ENCODE measurements at regions not wholly inside any gene's neighbourhood (a gene's known extent, or its start where the extent isn't known, plus 50 kb on each side); places are given as distances from the start of the nearest gene placed in this dataset.
A peak's percentile ranks its signal among the peaks of the same experiment; 100 is the strongest.

GRCh38 chr1:187873126-187873525 is 1044.4 kb downstream of the PLA2G4A start:
- Histone ChIP-seq H2AFZ (ENCODE audit: low read depth, low read length) (no peak overlapping the region), H3K9me3 (ENCODE audit: low read length) (no peaks in the 10 kb centered on the region), H3K36me3 (ENCODE audit: insufficient read depth, low read length) (no peaks in the 10 kb centered on the region), H3K4me1 (ENCODE audit: insufficient read depth, low read length) (peaks cover 2% of the 10 kb centered on the region), H3K4me3 (ENCODE audit: low read length) (no peak overlapping the region), H3K27me3 (ENCODE audit: insufficient read depth, low read length) (no peaks in the 10 kb centered on the region)

GRCh38 chr1:187876775-187877174 is 1048.0 kb downstream of the PLA2G4A start:
- Histone ChIP-seq H2AFZ (ENCODE audit: low read depth, low read length) (no peak overlapping the region), H3K36me3 (ENCODE audit: insufficient read depth, low read length) (no peaks in the 10 kb centered on the region), H3K4me1 (ENCODE audit: insufficient read depth, low read length) (peaks cover 15% of the 10 kb centered on the region), H3K9me3 (ENCODE audit: low read length) (no peaks in the 10 kb centered on the region), H3K4me3 (ENCODE audit: low read length) (no peak overlapping the region), H3K27me3 (ENCODE audit: insufficient read depth, low read length) (no peaks in the 10 kb centered on the region)

GRCh38 chr1:187877220-187877619 is 1048.5 kb downstream of the PLA2G4A start:
- H3K4me3 ChIP-seq (ENCODE audit: low read length): no peak overlapping the region
- H3K36me3 ChIP-seq (ENCODE audit: insufficient read depth, low read length): no peaks in the 10 kb centered on the region
- H2AFZ ChIP-seq (ENCODE audit: low read depth, low read length): no peak overlapping the region
- peaks cover 15% of the 10 kb centered on the region for H3K4me1 ChIP-seq (ENCODE audit: insufficient read depth, low read length)
- H3K9me3 ChIP-seq (ENCODE audit: low read length): no peaks in the 10 kb centered on the region
- no peaks in the 10 kb centered on the region for H3K27me3 ChIP-seq (ENCODE audit: insufficient read depth, low read length)

DNA sequence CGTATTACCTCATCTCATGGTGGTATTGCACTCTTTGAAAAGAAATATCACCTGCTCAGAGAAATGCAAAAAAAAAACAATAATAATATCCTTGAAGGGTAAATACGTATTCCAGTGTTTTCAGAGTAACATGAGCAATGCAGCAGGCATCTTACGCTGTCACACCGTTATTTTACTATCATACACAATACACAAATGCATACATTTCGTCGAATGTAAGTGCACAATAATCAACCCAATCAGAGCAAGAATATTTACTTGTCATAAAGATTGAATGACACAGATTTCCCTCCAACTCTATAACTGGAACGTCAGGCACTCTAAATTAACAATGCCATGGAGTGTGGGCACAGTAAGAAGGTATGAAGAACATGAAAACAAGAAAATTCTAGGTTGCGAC is 1050.1 kb downstream of the PLA2G4A start:
- Histone ChIP-seq H3K4me3 (ENCODE audit: low read length) (no peak overlapping the region), H3K9me3 (ENCODE audit: low read length) (no peaks in the 10 kb centered on the region), H3K27me3 (ENCODE audit: insufficient read depth, low read length) (no peaks in the 10 kb centered on the region), H3K4me1 (ENCODE audit: insufficient read depth, low read length) (peaks cover 15% of the 10 kb centered on the region), H3K36me3 (ENCODE audit: insufficient read depth, low read length) (no peaks in the 10 kb centered on the region), H2AFZ (ENCODE audit: low read depth, low read length) (no peak overlapping the region)

DNA sequence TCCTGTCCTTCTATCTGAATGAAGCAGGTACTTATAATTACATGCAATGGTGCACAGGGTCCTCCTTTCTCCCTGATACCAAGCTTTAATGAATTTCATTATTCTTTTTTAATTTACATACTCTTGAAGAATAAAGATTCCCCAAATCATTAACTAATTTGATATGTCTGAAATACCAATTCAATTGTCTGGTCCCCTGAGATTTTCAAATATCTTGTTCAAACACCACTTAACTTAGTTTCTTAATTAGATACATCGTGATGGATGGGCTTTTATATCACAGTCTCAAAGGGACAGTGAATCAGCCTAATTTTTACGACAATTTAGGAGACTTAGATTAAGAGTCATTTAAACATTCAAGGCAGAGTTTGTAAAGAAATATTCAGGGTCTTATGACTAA is 1054.6 kb downstream of the PLA2G4A start:
- Histone ChIP-seq H2AFZ (ENCODE audit: low read depth, low read length) (no peak overlapping the region), H3K4me3 (ENCODE audit: low read length) (no peak overlapping the region), H3K27me3 (ENCODE audit: insufficient read depth, low read length) (no peaks in the 10 kb centered on the region)

GRCh38 chr1:187891993-187892682 is 1063.4 kb downstream of the PLA2G4A start:
- Histone ChIP-seq H3K4me1 (ENCODE audit: insufficient read depth, low read length) (no peaks in the 10 kb centered on the region), H3K4me3 (ENCODE audit: low read length) (no peak overlapping the region), H3K9me3 (ENCODE audit: low read length) (no peaks in the 10 kb centered on the region), H3K36me3 (ENCODE audit: insufficient read depth, low read length) (no peaks in the 10 kb centered on the region), H3K27me3 (ENCODE audit: insufficient read depth, low read length) (no peaks in the 10 kb centered on the region), H2AFZ (ENCODE audit: low read depth, low read length) (peak overlapping the region; percentile 33)

More for the DNA sequence above, 1054.6 kb downstream of the PLA2G4A start:
- Histone ChIP-seq H3K36me3 (ENCODE audit: insufficient read depth, low read length) (no peaks in the 10 kb centered on the region), H3K9me3 (ENCODE audit: low read length) (no peaks in the 10 kb centered on the region), H3K4me1 (ENCODE audit: insufficient read depth, low read length) (peaks cover 14% of the 10 kb centered on the region)

- H3K4me1 ChIP-seq (ENCODE audit: insufficient read depth, low read length): no peaks in the 10 kb centered on the region
- no peak overlapping the region for H3K4me3 ChIP-seq (ENCODE audit: low read length)
- no peaks in the 10 kb centered on the region for H3K9me3 ChIP-seq (ENCODE audit: low read length)
- no peaks in the 10 kb centered on the region for H3K27me3 ChIP-seq (ENCODE audit: insufficient read depth, low read length)
- no peaks in the 10 kb centered on the region for H3K36me3 ChIP-seq (ENCODE audit: insufficient read depth, low read length)
- no peak overlapping the region for H2AFZ ChIP-seq (ENCODE audit: low read depth, low read length)
Measured at GRCh38 chr1:187892683-187893039, 1063.9 kb downstream of the PLA2G4A start.

GRCh38 chr1:187893471-187893870 is 1064.7 kb downstream of the PLA2G4A start:
- H3K4me1 ChIP-seq (ENCODE audit: insufficient read depth, low read length): no peaks in the 10 kb centered on the region
- H3K4me3 ChIP-seq (ENCODE audit: low read length): no peak overlapping the region
- no peaks in the 10 kb centered on the region for H3K9me3 ChIP-seq (ENCODE audit: low read length)
- H3K27me3 ChIP-seq (ENCODE audit: insufficient read depth, low read length): no peaks in the 10 kb centered on the region
- no peaks in the 10 kb centered on the region for H3K36me3 ChIP-seq (ENCODE audit: insufficient read depth, low read length)
- H2AFZ ChIP-seq (ENCODE audit: low read depth, low read length): no peak overlapping the region

- Histone ChIP-seq H3K9me3 (ENCODE audit: low read length) (no peaks in the 10 kb centered on the region), H3K4me3 (ENCODE audit: low read length) (no peak overlapping the region), H3K4me1 (ENCODE audit: insufficient read depth, low read length) (no peaks in the 10 kb centered on the region), H2AFZ (ENCODE audit: low read depth, low read length) (no peak overlapping the region), H3K27me3 (ENCODE audit: insufficient read depth, low read length) (no peaks in the 10 kb centered on the region), H3K36me3 (ENCODE audit: insufficient read depth, low read length) (no peaks in the 10 kb centered on the region)
Measured at GRCh38 chr1:187894349-187894748, 1065.6 kb downstream of the PLA2G4A start.

DNA sequence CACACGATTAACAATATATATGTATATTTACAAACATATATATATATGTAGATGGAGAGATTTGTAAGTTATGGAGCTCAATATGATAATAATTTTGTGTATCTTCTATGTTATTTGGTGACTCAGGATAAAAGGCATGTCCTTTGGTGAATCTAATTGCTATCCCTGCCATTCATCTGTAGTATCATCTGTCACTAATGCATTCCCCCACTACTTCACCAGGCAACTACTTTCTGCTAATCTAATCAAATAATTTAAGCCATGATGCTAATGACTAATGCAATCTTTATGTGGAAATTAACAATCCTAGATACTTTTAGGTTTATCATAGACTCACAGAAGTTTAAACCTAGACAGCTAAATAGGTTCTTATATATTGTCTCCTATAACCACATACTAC is 1074.5 kb downstream of the PLA2G4A start:
- H3K36me3 ChIP-seq (ENCODE audit: insufficient read depth, low read length): no peaks in the 10 kb centered on the region
- no peak overlapping the region for H2AFZ ChIP-seq (ENCODE audit: low read depth, low read length)
- no peak overlapping the region for H3K4me3 ChIP-seq (ENCODE audit: low read length)
- no peaks in the 10 kb centered on the region for H3K9me3 ChIP-seq (ENCODE audit: low read length)
- no peaks in the 10 kb centered on the region for H3K4me1 ChIP-seq (ENCODE audit: insufficient read depth, low read length)
- no peaks in the 10 kb centered on the region for H3K27me3 ChIP-seq (ENCODE audit: insufficient read depth, low read length)

- Histone ChIP-seq H3K4me3 (ENCODE audit: low read length) (no peak overlapping the region), H2AFZ (ENCODE audit: low read depth, low read length) (no peak overlapping the region), H3K9me3 (ENCODE audit: low read length) (no peaks in the 10 kb centered on the region), H3K4me1 (ENCODE audit: insufficient read depth, low read length) (no peaks in the 10 kb centered on the region), H3K36me3 (ENCODE audit: insufficient read depth, low read length) (no peaks in the 10 kb centered on the region), H3K27me3 (ENCODE audit: insufficient read depth, low read length) (no peaks in the 10 kb centered on the region)
Measured at GRCh38 chr1:187909382-187909781, 1080.6 kb downstream of the PLA2G4A start.

- Histone ChIP-seq H3K36me3 (ENCODE audit: insufficient read depth, low read length) (no peaks in the 10 kb centered on the region), H3K4me1 (ENCODE audit: insufficient read depth, low read length) (no peaks in the 10 kb centered on the region), H3K4me3 (ENCODE audit: low read length) (no peak overlapping the region), H2AFZ (ENCODE audit: low read depth, low read length) (no peak overlapping the region), H3K9me3 (ENCODE audit: low read length) (no peaks in the 10 kb centered on the region), H3K27me3 (ENCODE audit: insufficient read depth, low read length) (no peaks in the 10 kb centered on the region)
Measured at GRCh38 chr1:187911820-187912219, 1083.1 kb downstream of the PLA2G4A start.

DNA sequence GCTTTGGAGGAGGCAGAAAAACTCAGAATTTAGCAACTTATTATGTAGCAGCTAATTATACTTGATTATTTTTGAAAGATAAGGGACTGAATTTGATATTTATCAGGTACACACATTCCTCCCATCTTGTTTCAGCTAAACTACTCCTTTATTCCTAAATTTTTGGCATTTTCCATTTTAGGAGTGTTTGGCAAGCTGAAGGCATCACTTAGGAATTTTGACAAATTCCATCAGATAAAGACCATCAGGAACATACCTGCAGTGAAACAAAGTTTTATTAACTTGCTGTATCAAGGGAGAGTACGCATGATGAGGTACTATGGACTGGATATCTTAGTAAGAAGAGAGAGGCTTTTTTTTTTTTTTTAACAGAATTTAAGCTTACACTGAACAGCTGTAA is 1092.2 kb downstream of the PLA2G4A start:
- no peaks in the 10 kb centered on the region for H3K27me3 ChIP-seq (ENCODE audit: insufficient read depth, low read length)

DNA sequence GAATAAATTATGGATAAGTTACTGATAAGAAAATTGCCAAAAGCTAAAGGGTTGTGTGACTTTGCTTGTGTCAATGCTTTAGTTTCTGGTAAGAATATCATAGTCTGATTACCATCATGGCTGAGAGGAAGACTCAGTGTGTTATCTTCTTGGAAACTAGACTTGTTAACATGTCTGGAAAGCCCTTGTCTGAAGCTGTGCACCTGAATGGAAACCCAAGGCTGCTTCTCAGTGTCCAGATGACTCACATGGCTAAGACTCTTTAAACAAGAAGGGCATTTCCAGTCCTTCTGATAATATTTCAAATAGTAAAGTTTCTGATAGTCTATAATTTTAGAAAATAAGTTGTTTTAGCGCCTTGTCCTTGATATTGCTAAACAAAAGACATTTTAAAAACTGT is 1092.7 kb downstream of the PLA2G4A start:
- Histone ChIP-seq H3K4me1 (ENCODE audit: insufficient read depth, low read length) (no peaks in the 10 kb centered on the region), H3K27me3 (ENCODE audit: insufficient read depth, low read length) (no peaks in the 10 kb centered on the region), H2AFZ (ENCODE audit: low read depth, low read length) (no peak overlapping the region), H3K36me3 (ENCODE audit: insufficient read depth, low read length) (no peaks in the 10 kb centered on the region), H3K9me3 (ENCODE audit: low read length) (no peaks in the 10 kb centered on the region), H3K4me3 (ENCODE audit: low read length) (no peak overlapping the region)

More for the DNA sequence above, 1092.2 kb downstream of the PLA2G4A start:
- Histone ChIP-seq H3K4me1 (ENCODE audit: insufficient read depth, low read length) (no peaks in the 10 kb centered on the region), H3K4me3 (ENCODE audit: low read length) (no peak overlapping the region), H3K9me3 (ENCODE audit: low read length) (no peaks in the 10 kb centered on the region), H2AFZ (ENCODE audit: low read depth, low read length) (no peak overlapping the region), H3K36me3 (ENCODE audit: insufficient read depth, low read length) (no peaks in the 10 kb centered on the region)

Measured in neuron (in vitro differentiated cells).